SK-N-SH (cell line): ENCODE measurements at regions not wholly inside any gene's neighbourhood (a gene's known extent, or its start where the extent isn't known, plus 50 kb on each side); places are given as distances from the start of the nearest gene placed in this dataset.

Source experiments
- CTCF ChIA-PET: fragments of 300-600, 350-600 bp; formaldehyde crosslinking; extraction: SDS; loops from one replicate; lab custom pipeline; 2021; lab: Yijun Ruan, JAX
- POLR2A ChIA-PET: fragments of 350-600 bp; sonication (Branson Sonifier 250); formaldehyde crosslinking; extraction: SDS; loops from one replicate; lab custom pipeline; 2020; ENCODE audit warnings: antibody characterized with exemption, inconsistent platforms; lab: Yijun Ruan, JAX
- DNase-seq: peaks from one replicate; pipeline ENCODE4 v3.0.0; 2012
- H2AFZ ChIP-seq: fragments of 200-600 bp; sonication (generic); 2 replicates; pipeline ENCODE4 v1.8.1; 2016; ENCODE audit warnings: antibody characterized with exemption, mild to moderate bottlenecking, low read depth
- H3F3A ChIP-seq: fragments of 200-600 bp; sonication (generic); replicated peaks from 2 replicates; pipeline ENCODE3; 2016; ENCODE audit warnings: antibody characterized with exemption, mild to moderate bottlenecking; ENCODE audit not compliant: insufficient read depth
- H3K27ac ChIP-seq, 2 experiments: fragments of 200-500 bp in 1 of 2; fragments of 200-600 bp in 1 of 2; sonication (Bioruptor generic) in 1 of 2; sonication (generic), shearing (Covaris generic) in 1 of 2; 2 replicates each; pipeline versions ENCODE4 v1.5.1 to v1.6.1; 2014 to 2016; ENCODE audit warnings: low read depth in 2 of 2, inconsistent platforms in 1 of 2, low read length in 1 of 2, mild to moderate bottlenecking in 1 of 2, mixed read lengths in 1 of 2
- H3K27me3 ChIP-seq: fragments of 200-600 bp; sonication (generic), shearing (Covaris generic); 2 replicates; pipeline ENCODE4 v1.6.1; 2016; ENCODE audit warnings: mixed run types; ENCODE audit not compliant: insufficient read depth
- H3K36me3 ChIP-seq, 2 experiments: fragments of 200-500 bp in 1 of 2; fragments of 200-600 bp in 1 of 2; sonication (Bioruptor generic) in 1 of 2; sonication (generic) in 1 of 2; replicated peaks in 1 of 2; 2 replicates each; pipeline versions ENCODE3 to v1.5.1; 2014 to 2016; ENCODE audit warnings: low read length in 1 of 2, mild to moderate bottlenecking in 1 of 2; ENCODE audit not compliant: insufficient read depth in 2 of 2, control insufficient read depth in 1 of 2
- H3K4me1 ChIP-seq, 2 experiments: fragments of 200-500 bp in 1 of 2; fragments of 200-600 bp in 1 of 2; sonication (Bioruptor generic) in 1 of 2; sonication (generic), shearing (Covaris generic) in 1 of 2; 2 replicates each; pipeline versions ENCODE4 v1.5.1 to v1.6.1; 2014 to 2016; ENCODE audit warnings: low read depth in 1 of 2, low read length in 1 of 2, mixed run types in 1 of 2; ENCODE audit not compliant: insufficient read depth in 2 of 2, control insufficient read depth in 1 of 2
- H3K4me2 ChIP-seq: fragments of 200-600 bp; sonication (generic), shearing (Covaris generic); 2 replicates; pipeline ENCODE4 v1.6.1; 2017; ENCODE audit warnings: mixed run types
- H3K4me3 ChIP-seq, 2 experiments: fragments of 200-500 bp in 1 of 2; fragments of 200-600 bp in 1 of 2; sonication (Bioruptor generic) in 1 of 2; sonication (generic), shearing (Covaris generic) in 1 of 2; 2 replicates each; pipeline versions ENCODE4 v1.5.1 to v1.8.1; 2014 to 2016; ENCODE audit warnings: low read depth in 2 of 2, inconsistent platforms in 1 of 2, low read length in 1 of 2, mild to moderate bottlenecking in 1 of 2, mixed read lengths in 1 of 2, moderate library complexity in 1 of 2
- H3K79me2 ChIP-seq: fragments of 200-600 bp; sonication (generic); 2 replicates; pipeline ENCODE4 v1.8.1; 2017; ENCODE audit warnings: mild to moderate bottlenecking; ENCODE audit not compliant: insufficient read depth
- H3K9ac ChIP-seq: fragments of 200-600 bp; sonication (generic); 2 replicates; pipeline ENCODE4 v1.6.1; 2017; ENCODE audit warnings: mixed run types
- H3K9me2 ChIP-seq: fragments of 200-600 bp; sonication (generic); 2 replicates; pipeline ENCODE4 v1.6.1; 2017; ENCODE audit warnings: mixed run types
- H3K9me3 ChIP-seq: fragments of 200-600 bp; sonication (generic); 2 replicates; pipeline ENCODE4 v1.6.1; 2017; ENCODE audit warnings: mixed run types, mild to moderate bottlenecking, moderate library complexity
- H4K20me1 ChIP-seq: fragments of 200-600 bp; sonication (generic); 2 replicates; pipeline ENCODE4 v1.6.1; 2017; ENCODE audit warnings: mild to moderate bottlenecking, mixed run types; ENCODE audit not compliant: insufficient read depth
- ELF1 ChIP-seq: IDR thresholded peaks from 2 replicates; pipeline ENCODE4 v1.4.0; 2012
- EP300 ChIP-seq, 2 experiments: IDR thresholded peaks; 2 replicates each; pipeline versions ENCODE4 v1.4.0 to v1.6.1; 2012; ENCODE audit warnings: borderline replicate concordance in 1 of 2, low read depth in 1 of 2, low read length in 1 of 2
- FOSL2 ChIP-seq: IDR thresholded peaks from 2 replicates; pipeline ENCODE4 v1.4.0; 2012; ENCODE audit warnings: low read depth, mild to moderate bottlenecking, moderate library complexity, borderline replicate concordance
- FOXJ3 ChIP-seq: sonication (generic); formaldehyde crosslinking; IDR thresholded peaks from 2 replicates; pipeline ENCODE4 v1.5.1; 2020; ENCODE audit warnings: mild to moderate bottlenecking, missing genetic modification reagents
- FOXM1 ChIP-seq: IDR thresholded peaks from 2 replicates; pipeline ENCODE4 v1.4.0; 2012; ENCODE audit warnings: low read depth, mild to moderate bottlenecking
- GATA2 ChIP-seq: sonication (generic); formaldehyde crosslinking; IDR thresholded peaks from 2 replicates; pipeline ENCODE4 v1.5.0; 2020; ENCODE audit warnings: mild to moderate bottlenecking, missing genetic modification reagents
- MAX ChIP-seq: IDR thresholded peaks from 2 replicates; pipeline ENCODE4 v1.4.0; 2012; ENCODE audit warnings: low read depth
- MXI1 ChIP-seq: IDR thresholded peaks from 2 replicates; pipeline ENCODE4 v1.6.1; 2012; ENCODE audit warnings: mild to moderate bottlenecking, low read depth, low read length, improper control_type of control experiment
- NFIC ChIP-seq: IDR thresholded peaks from 2 replicates; pipeline ENCODE4 v1.4.0; 2012; ENCODE audit warnings: borderline replicate concordance
- NRF1 ChIP-seq: IDR thresholded peaks from 2 replicates; pipeline ENCODE4 v1.6.1; 2012; ENCODE audit warnings: low read depth, mild to moderate bottlenecking, low read length
- POLR2AphosphoS5 ChIP-seq: IDR thresholded peaks from 2 replicates; pipeline ENCODE4 v1.6.1; 2012; ENCODE audit warnings: low read depth, low read length
- RCOR1 ChIP-seq: fragments of 150-350 bp; IDR thresholded peaks from 2 replicates; pipeline ENCODE4 v1.6.1; 2017; ENCODE audit warnings: antibody characterized with exemption, low read length
- REST ChIP-seq: IDR thresholded peaks from 2 replicates; pipeline ENCODE4 v1.6.1; 2012; ENCODE audit warnings: mild to moderate bottlenecking, low read depth, low read length, moderate library complexity
- RFX5 ChIP-seq: IDR thresholded peaks from 2 replicates; pipeline ENCODE4 v1.6.1; 2012; ENCODE audit warnings: mild to moderate bottlenecking, improper control_type of control experiment, low read length
- USF2 ChIP-seq: fragments of 150-350 bp; IDR thresholded peaks from 2 replicates; pipeline ENCODE4 v1.6.1; 2017; ENCODE audit warnings: antibody characterized with exemption, low read length, low read depth, borderline replicate concordance
- YY1 ChIP-seq: IDR thresholded peaks from 2 replicates; pipeline ENCODE4 v1.4.0; 2012; ENCODE audit warnings: low read depth, mild to moderate bottlenecking
- ZBTB33 ChIP-seq: IDR thresholded peaks from 2 replicates; pipeline ENCODE4 v1.4.0; 2012; ENCODE audit warnings: low read depth, borderline replicate concordance
- WGBS: methylation state at CpG from one replicate; pipeline ENCODE4 v1.1.6; 2017; ENCODE audit warnings: low lambda C conversion rate; 5-methylcytosine and 5-hydroxymethylcytosine counted together
- TF ChIP-seq, protein P1 (sequence below): IDR thresholded peaks from 2 replicates; pipeline ENCODE4; 2012

- no peaks in the 10 kb centered on the region for H3K36me3 ChIP-seq
- no peak overlapping the region for H3K4me3 ChIP-seq
- H3K27me3 ChIP-seq = peaks cover 11% of the 10 kb centered on the region; the same call in 1 of the 2 replicates
- CTCF ChIA-PET = no interaction called here
- H3K9me3 ChIP-seq = no peaks in the 10 kb centered on the region
- no peaks in the 10 kb centered on the region for H3K9me2 ChIP-seq
- TF ChIP-seq USF2 = no peak
- TF ChIP-seq ZBTB33 = no peak
- TF ChIP-seq REST = no peak
- no peak for TF ChIP-seq NRF1
- no peak for TF ChIP-seq FOXM1
- TF ChIP-seq FOXJ3 (CRISPR knock-in tag) = no peak
- TF ChIP-seq RFX5 = no peak
- TF ChIP-seq, protein P1, sequence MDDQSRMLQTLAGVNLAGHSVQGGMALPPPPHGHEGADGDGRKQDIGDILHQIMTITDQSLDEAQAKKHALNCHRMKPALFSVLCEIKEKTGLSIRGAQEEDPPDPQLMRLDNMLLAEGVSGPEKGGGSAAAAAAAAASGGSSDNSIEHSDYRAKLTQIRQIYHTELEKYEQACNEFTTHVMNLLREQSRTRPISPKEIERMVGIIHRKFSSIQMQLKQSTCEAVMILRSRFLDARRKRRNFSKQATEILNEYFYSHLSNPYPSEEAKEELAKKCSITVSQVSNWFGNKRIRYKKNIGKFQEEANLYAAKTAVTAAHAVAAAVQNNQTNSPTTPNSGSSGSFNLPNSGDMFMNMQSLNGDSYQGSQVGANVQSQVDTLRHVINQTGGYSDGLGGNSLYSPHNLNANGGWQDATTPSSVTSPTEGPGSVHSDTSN = no peak
- TF ChIP-seq POLR2AphosphoS5 = no peak
- no peak for TF ChIP-seq ELF1
- TF ChIP-seq NFIC = no peak
- no peak for TF ChIP-seq EP300 (IDR thresholded peaks at IDR 0.05; ENCODE audit: borderline replicate concordance in 1 of 2, low read depth in 1 of 2, low read length in 1 of 2)
- TF ChIP-seq MAX = no peak
- no peak for TF ChIP-seq RCOR1
- TF ChIP-seq GATA2 (CRISPR knock-in tag) = no peak
- TF ChIP-seq MXI1 = no peak
- no peak for TF ChIP-seq FOSL2
- no peak for TF ChIP-seq YY1
- no peaks in the 10 kb centered on the region for H4K20me1 ChIP-seq
- H3K27ac ChIP-seq = no peak overlapping the region
- H3F3A ChIP-seq = no peaks in the 10 kb centered on the region
- H2AFZ ChIP-seq = no peak overlapping the region
- H3K79me2 ChIP-seq = no peaks in the 10 kb centered on the region
- no peak overlapping the region for H3K4me2 ChIP-seq
- no peak overlapping the region for H3K9ac ChIP-seq
- POLR2A ChIA-PET = no interaction called here
- DNase-seq = no peak
- H3K4me1 ChIP-seq = no peaks in the 10 kb centered on the region
- WGBS = 0% methylated on average over 1 of the region's 1 CpG
Observed at GRCh38 chr7:49666764-49667163, 106.7 kb upstream of the VWC2 start.
